A172 (cell line): ENCODE measurements at regions not wholly inside any gene's neighbourhood (a gene's known extent, or its start where the extent isn't known, plus 50 kb on each side); places are given as distances from the start of the nearest gene placed in this dataset.

ENCODE experiments used
- DNase-seq: peaks from one replicate; pipeline ENCODE4 v3.0.0-alpha.2; 2015; ENCODE audit warnings: low spot score

DNA sequence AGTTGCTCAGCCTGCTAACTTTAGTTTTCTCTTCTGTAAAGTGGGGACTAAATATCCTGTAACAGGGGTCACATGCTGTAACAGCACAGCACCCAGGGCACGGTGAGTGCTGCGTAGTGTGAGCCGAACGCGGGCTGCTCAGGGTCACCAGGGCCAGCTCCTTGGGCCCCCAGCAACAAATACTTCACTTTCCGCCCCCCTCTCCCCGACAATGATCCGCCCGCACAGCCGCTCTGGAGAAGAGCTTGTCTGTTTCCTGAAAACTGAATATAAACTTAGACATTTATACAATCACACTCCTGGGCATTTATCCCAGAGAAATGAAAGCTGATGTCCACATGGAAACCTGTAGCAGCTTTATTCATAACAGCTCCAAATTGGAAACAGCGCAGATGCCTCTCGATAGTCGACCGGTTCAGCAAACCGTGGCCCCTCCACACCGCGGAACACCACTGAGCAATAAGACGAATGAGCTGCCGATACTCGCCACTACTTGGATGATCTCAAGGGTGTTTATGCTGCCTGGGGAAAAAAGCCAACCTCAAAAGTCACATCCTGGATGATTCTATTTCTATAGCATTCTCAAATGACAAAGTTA is 267.2 kb downstream of the PARN start:
- peak; percentile 15 for DNase-seq

DNA sequence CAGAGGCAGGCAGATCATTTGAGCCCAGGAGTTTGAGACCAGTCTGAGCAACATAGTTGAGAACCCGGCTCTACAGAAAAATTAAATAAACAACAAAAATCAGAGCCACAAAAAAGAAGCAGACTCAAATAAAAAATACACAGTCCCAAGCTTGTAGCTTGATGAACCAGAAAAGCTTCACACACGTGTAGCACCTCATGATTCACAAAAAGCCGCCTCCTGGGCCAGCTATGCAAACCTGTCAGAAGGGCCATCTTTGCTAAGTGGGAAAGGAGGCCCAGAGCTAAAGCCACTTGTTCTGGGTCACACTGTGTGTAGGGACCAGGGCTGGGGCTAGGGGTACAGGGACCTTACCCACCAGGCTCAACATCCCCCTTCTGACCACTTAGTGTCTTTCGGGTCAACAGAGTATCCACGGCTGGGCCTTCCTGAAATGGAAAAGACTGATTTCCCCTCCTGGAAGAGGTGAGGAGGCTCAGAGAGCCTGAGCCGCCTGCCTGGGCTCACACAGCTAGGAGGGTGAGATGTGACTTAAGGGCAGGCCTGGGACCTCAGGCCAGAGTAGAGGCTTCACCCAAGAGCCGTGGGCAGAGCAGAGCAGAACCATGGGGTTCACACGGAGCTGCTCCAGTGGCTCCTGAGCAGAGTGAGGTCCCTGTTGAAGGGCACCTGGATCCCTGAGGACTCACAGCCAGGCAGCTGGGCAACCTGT is 269.6 kb downstream of the PARN start:
- DNase-seq: no peak

DNA sequence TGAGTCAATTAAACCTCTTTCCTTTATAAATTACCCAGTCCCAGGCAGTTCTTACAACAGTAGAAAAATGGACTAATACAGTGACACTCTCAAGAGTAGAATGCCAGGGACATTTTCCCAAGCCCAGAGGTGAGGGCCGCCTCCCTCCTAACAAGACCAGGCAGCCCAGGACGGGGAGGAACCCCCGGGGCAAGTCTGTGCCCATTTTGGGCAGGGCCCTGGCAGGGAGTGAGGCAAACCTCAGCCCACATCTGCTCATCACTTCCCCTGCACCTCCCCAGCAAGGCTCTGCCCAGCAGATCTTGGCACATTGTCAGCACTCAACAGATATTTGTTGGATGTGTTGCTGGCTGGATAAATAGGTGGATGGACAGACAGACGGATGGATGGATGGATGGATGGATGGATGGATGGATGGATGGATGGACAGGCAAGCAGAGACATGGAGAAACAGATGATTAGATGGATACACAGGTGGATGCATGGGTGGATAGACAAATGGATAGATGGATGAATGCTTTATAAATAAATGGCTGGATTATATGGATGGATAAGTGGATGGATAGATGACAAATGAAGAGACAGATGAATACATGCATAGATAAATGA is 271.3 kb downstream of the PARN start:
- no peak for DNase-seq

DNA sequence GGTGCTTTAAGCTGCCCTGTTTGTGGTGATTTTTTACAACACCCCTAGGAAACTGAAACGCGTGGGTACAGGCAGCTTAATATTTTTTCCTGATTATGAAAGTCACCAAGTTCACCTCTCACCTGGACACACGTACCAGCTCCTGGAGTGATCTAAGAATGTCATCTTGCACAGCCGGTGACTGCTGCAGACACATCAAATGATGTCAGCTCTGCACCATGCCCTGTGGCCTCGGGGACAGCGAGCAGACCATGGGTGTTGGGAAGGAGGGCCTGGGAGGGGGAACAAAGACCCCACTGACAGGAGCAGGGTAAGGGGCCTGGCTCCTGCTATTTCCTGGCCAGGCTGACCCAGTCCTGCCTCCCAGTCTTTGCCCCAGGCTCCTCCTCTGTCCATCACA is 272.7 kb downstream of the PARN start:
- DNase-seq: no peak

DNA sequence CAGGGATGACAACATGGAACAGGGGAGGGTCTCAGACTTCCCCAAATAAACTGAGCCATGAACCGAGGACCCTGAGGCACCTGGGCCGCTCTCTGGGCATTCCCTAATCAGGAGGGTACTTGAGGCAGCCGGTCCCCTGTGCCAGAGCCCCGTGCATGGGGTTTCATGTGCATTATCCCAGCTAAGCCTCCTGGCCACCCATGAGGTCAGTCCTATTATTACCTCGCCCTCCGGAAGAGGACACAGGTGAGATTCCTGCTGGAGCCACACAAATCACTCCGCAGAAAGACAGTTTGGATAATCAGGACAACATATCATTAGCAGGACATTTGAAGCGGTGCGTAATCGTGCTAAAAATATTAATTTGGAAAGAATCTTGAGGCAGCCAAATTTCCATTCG is 274.0 kb downstream of the PARN start:
- DNase-seq: no peak

DNA sequence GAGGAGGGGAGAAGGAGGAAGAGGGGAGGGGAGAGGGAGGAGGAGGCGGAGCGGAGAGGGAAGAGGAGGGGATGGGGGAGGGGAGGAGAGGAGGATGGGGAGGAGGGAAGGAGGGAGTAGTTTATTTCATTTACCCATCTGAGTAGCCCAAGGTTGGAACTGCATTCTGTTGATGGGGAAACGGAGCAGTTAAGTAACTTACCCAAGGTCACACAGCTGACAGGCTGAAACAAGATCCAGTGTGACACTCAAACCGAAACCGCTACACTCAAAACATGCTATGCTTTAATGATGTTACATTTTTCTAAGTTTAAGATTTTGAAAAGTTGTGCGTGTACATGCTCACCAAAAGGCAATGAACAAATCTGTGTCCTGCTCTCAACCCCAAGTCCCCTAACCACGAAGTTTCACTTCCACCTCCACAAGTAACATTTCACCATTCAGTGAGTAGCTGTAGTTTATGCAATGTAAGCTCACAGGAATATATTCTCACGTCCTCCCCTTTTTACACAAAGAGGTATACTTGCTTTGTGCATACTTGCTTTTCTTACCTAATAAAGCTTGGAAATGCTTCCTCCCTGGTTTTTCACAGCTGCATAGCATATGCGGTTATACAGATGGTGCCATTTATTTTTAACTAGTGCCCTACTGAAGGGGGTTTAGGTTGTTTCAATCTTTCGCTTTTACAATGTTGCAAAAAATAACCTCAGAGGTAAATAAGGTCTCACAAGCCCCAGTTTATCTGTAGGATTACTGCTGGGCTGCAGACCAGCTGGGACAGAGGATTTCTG is 275.3 kb downstream of the PARN start:
- no peak for DNase-seq

DNA sequence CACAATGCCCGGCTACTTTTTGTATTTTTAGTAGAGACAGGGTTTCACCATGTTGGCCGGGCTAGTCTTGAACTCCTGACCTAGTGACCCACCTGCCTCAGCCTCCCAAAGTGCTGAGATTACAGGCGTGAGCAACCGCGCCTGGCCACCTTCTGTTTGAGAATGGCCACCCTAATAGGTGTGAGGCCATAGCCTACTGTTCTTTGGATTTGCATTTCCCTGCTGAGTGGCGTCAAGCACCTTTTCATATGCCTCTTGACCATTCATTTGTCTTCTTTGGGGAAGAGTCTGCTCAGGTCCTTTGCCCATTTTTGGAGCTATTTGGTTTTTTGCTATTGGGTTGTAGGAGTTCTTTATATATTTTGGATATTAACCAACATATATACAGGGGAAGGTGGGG is 276.7 kb downstream of the PARN start:
- no peak for DNase-seq

DNA sequence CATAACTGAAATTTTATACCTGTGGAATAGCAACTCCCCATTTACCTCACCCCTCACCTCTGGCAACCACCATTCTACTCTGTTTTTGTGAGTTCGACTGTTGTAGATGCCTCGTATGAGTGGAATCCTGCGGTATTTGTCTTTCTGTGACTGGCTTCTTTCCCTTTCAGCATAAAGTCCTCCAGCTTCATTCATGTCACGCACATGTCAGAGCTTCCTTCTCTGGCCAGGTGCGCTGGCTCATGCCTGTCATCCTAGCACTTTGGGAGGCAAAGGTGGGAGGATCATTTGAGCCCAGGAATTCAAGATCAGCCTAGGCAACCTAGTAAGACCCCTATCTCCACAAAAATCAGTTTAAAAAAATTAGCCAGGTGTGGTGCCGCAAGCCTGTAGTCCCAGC is 278.4 kb downstream of the PARN start:
- DNase-seq: no peak

DNA sequence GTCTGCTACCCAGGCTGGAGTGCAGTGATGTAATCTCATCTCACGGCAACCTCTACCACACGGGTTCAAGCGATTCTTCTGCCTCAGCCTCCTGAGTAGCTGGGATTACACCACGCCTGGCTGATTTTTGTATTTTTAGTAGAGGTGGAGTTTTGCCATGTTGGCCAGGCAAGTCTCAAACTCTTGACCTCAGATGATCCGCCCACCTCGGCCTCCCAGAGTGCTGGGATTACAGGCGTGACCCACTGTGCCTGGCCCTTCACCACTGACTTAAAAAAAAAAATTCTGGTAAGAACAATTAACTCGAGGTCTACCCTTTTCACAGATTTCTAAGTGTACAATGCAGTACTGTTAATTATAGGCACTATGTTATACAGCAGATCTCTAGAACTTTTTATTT is 279.4 kb downstream of the PARN start:
- DNase-seq: no peak

DNA sequence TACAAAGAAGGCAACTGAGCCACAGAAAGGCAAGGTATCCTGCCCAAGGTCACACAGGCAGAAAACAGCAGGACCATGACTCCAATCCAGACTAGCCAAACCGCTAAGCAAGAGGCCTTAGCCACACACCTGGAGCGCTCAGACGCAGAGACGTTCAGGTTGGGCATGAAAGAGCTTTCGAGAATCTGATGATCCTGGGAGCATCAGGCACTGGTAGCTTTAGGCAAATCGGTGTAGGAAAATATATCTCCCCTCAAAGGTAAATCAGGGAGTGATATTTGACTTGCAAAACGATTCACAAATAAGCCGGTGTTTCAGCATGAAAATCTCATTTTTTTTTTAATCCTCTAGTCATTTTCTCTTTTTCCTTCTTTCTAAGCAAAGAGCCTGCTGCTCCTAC is 279.0 kb downstream of the MRTFB start:
- no peak for DNase-seq

DNA sequence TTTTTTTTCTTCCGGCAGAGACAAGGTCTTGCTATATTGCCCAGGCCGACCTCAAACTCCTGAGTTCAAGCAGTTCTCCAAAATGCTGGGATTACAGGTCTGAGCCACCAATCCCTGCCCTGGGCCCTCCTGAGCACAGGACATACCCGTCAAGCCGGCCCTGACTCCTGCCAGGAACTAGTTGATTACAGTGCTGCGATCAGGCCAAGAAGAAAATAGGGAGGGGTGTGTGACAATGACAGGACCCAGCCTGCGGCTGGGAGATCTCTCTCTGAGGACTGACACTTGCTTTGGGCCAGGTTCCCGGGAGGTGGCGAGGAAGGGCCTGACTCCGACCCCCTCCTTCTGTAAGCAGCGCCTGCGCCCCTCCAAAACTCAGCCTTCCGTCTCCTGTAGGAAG is 276.6 kb downstream of the MRTFB start:
- DNase-seq: no peak

DNA sequence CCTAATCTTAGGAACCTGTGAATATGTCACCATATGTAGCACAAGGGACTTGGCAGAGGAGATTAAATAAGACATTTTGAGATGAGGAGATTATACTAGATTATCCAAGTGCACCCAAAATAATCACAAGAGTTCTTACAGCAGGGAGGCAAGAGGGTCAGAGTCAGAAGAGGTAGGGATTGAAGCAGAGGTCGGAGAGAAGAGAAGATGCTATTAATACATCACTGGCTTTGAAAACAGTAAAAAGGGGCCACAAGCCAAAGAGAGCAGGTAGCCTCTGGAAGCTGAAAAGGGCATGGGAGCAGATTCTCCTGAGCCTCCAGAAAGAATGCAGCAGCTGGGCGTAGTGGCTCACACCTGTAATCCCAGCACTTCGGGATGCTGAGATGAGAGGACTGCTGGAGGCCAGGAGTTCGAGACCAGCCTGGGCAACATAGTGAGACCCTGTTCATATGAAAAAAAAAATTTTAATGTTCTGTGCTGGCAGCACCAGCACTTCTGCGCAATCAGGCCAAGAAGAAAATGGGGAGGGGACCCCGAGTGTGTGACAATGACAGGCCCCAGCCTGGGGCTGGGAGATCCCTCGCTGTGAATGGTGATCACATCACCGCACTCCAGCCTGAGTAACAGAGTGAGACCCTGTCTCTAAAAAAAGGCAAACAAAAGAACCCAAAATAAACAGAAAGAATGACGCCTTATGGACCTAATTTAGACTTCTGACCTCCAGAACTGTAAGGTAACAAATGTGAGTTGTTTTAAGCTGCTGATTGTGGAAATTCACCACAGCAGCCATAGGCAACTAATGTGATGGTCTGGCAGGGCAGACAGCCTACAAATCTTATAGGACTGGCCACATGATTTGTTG is 275.4 kb downstream of the MRTFB start:
- no peak for DNase-seq

DNA sequence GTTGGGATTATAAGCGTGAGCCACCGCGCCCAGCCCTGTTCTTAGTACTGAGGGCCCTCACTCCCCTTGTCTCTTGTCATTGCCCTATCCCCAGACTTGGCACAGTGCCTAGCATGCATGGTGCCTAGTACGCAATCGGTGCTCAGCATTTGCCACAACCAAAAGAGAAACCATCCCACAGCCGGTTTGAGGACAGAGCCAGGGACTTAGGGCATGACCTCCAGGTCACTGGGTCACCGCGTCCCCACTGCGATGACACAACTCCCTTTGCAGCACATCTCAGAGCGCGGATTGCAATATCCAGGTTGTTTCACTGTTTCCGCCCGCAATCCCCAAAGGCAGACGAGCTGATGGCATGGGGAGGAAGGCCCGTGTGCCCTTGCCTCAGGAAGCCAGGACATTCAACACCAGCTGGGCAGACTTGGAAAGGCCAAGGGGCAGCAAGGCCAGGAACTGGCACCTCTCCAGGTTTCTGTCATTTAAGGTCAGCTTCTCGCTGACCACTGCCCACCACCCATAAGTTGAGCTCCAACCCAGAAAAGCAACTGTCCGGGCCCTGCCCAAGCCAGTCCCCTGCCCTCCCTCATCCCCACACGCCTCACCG is 274.5 kb downstream of the MRTFB start:
- no peak for DNase-seq

DNA sequence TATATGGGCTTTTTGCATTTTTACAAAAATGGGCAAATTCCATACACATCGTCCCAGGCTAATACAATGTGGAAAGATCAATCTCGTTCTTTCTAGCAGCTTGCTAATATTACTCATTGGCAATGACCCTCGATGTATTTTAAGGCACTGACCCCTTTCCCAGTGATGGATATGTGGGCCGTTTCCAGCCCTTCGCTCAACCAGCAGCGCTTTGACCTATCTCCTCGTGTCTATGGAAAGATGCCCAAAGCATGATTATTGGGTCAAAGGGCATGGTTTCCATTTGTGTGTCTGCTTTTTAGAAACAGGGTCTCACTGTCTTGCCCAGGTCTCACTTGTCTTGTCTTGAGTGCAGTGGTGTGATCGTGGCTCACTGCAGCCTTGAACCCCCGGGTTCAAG is 273.8 kb downstream of the MRTFB start:
- DNase-seq: no peak

DNA sequence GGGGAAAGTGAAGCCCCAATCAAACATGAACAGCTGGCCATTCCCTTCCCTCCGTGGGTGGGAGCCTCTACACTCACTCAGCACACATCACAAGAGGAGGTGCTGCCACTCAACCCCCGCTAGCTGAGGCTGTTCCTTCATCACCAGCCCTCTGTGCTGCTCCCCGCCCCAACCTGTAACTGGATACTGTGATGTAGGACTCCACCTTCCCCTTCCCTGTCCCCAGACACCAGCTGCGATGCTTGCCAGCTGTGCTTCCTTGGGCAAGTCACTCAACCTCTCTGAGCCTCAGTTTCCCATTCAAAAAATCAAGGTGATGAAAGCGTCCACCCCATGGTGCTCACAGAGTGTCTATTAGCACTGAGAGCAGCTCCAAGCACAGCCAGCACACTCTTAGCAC is 273.2 kb downstream of the MRTFB start:
- no peak for DNase-seq

DNA sequence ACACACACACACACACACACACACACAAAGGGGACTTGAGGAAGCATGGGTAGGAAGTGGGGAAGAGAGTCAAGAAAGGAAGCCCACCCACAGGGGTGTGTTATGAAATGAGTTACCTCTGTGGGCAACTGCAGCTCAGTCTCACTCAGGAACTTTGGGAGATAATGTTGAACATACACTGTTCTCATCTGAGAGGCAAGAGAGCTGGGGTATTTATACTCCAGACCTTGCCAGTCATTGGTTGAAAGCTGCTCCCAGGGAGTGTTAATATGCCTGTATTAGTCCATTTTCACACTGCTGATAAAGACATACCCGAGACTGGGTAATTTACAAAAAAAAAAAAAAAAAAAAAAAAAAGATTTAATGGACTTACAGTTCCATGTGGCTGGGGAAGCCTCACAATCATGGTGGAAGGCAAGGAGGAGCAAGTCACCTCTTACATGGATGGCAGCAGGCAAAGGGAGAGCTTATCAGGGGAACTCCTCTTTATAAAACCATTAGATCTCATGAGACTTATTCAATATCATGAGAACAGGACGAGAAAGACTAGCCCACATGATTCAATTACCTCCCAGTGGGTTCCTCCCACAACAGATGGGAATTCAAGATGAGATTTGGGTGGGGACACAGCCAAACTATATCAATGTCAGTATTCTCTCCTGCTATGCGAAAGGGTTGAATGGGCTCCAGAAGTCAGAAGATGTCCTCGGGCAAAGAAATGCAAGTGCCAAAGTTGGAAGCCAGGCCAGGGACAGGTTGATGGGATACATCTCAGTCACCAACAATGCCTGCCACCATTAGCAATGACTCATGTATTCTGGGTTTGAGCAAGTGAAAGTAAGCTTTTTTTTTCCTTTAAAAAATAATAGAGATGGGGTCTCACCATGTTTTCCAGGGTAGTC is 270.5 kb downstream of the MRTFB start:
- DNase-seq: no peak

DNA sequence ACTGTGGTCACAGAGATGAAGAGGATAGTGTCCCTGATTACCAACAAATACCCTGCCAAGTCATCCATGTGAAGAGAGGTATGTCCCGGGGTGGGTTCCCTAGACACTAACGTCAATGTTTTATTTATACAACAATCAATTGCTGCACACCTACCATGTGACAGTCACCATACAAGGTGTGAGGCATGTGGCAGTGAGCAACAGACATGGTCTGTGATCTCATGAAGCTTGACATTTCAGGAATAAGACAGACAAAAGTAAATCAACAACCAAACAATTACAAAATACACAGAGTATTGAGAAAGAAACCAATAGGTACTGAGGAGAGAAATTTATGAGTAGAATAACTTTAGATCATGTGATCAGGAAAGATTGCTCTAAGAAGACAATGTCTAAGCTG is 268.6 kb downstream of the MRTFB start:
- no peak for DNase-seq

DNA sequence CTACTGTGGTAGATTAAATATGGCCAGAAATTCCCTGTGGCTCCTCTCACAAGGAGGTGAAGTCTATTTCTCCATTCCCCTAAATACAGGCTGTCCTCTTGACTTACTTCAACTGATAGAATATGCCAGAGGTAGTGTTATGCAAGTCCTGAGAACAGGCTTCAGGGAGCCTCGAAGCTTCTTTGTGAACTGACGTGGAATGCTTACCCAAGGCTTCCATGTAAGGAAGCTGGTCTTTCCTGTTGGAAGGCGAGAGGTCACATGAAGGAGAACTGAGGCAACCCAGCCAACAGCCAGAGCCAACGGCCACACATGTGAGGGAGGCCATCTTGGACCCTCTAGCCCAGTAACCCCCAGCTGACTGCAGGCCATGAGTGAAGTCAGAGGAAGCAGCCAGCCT is 267.9 kb downstream of the MRTFB start:
- no peak for DNase-seq

DNA sequence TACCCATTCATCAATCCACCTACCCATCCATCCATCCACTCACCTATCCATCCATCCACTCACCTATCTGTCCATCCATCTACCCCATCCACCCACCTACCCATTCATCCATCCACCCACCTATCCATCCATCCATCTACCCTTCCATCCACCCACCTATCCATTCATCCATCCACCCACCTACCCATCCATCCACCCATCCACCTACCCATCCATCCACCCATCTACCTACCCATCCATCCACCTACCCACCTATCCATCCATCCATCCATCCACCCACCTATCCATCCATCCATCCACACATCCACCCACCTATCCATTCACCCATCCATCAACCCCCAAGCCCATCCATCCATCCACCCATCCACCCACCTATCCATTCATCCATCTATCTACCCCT is 267.1 kb downstream of the MRTFB start:
- no peak for DNase-seq
